ENCODE measurements at regions not wholly inside any gene's neighbourhood (a gene's known extent, or its start where the extent isn't known, plus 50 kb on each side); places are given as distances from the start of the nearest gene placed in this dataset.
"Not testable (repeated sequence)": the region's sequence is repeated elsewhere in the genome, so short reads cannot be mapped to it uniquely, and the experiment has no call there.

- DNase-seq (ENCODE audit: low read depth): not testable (repeated sequence)
These were observed 526.9 kb downstream of the TTLL7 start for GRCh38 chr1:83472066-83472465.

GRCh38 chr1:83471272-83471671 lies 527.7 kb downstream of the TTLL7 start:
- not testable (repeated sequence) for DNase-seq (ENCODE audit: low read depth)

GRCh38 chr1:83468336-83468735 lies 530.6 kb downstream of the TTLL7 start:
- not testable (repeated sequence) for DNase-seq (ENCODE audit: low read depth)

- DNase-seq (ENCODE audit: low read depth): not testable (repeated sequence)
These were observed 541.1 kb downstream of the TTLL7 start for GRCh38 chr1:83457735-83458248.

GRCh38 chr1:83457281-83457680 lies 541.7 kb downstream of the TTLL7 start:
- not testable (repeated sequence) for DNase-seq (ENCODE audit: low read depth)

GRCh38 chr1:83455753-83456152 lies 543.2 kb downstream of the TTLL7 start:
- not testable (repeated sequence) for DNase-seq (ENCODE audit: low read depth)

- not testable (repeated sequence) for DNase-seq (ENCODE audit: low read depth)
These were observed 553.1 kb downstream of the TTLL7 start for GRCh38 chr1:83445873-83446272.

- not testable (repeated sequence) for DNase-seq (ENCODE audit: low read depth)
These were observed 556.5 kb downstream of the TTLL7 start for GRCh38 chr1:83442412-83442811.

- not testable (repeated sequence) for DNase-seq (ENCODE audit: low read depth)
These were observed 558.3 kb downstream of the TTLL7 start for GRCh38 chr1:83440586-83440985.

- not testable (repeated sequence) for DNase-seq (ENCODE audit: low read depth)
These were observed 558.9 kb downstream of the TTLL7 start for GRCh38 chr1:83440021-83440420.

GRCh38 chr1:83438316-83438715 lies 560.6 kb downstream of the TTLL7 start:
- not testable (repeated sequence) for DNase-seq (ENCODE audit: low read depth)

- DNase-seq (ENCODE audit: low read depth): not testable (repeated sequence)
These were observed 563.6 kb downstream of the TTLL7 start for GRCh38 chr1:83435336-83435735.

- not testable (repeated sequence) for DNase-seq (ENCODE audit: low read depth)
These were observed 571.4 kb downstream of the TTLL7 start for GRCh38 chr1:83427566-83427965.

GRCh38 chr1:83423382-83423781 lies 575.5 kb downstream of the TTLL7 start:
- not testable (repeated sequence) for DNase-seq (ENCODE audit: low read depth)

GRCh38 chr1:83418558-83418957 lies 580.4 kb downstream of the TTLL7 start:
- DNase-seq (ENCODE audit: low read depth): no peak

- DNase-seq (ENCODE audit: low read depth): not testable (repeated sequence)
These were observed 585.2 kb downstream of the TTLL7 start for GRCh38 chr1:83413839-83414107.

- not testable (repeated sequence) for DNase-seq (ENCODE audit: low read depth)
These were observed 588.1 kb downstream of the TTLL7 start for GRCh38 chr1:83410746-83411413.

GRCh38 chr1:83406693-83407371 lies 592.1 kb downstream of the TTLL7 start:
- not testable (repeated sequence) for DNase-seq (ENCODE audit: low read depth)

- not testable (repeated sequence) for DNase-seq (ENCODE audit: low read depth)
These were observed 593.1 kb downstream of the TTLL7 start for GRCh38 chr1:83405789-83406188.

GRCh38 chr1:83403500-83403899 lies 595.4 kb downstream of the TTLL7 start:
- not testable (repeated sequence) for DNase-seq (ENCODE audit: low read depth)

- not testable (repeated sequence) for DNase-seq (ENCODE audit: low read depth)
These were observed 597.8 kb downstream of the TTLL7 start for GRCh38 chr1:83401146-83401545.

GRCh38 chr1:83400173-83400572 lies 598.8 kb downstream of the TTLL7 start:
- not testable (repeated sequence) for DNase-seq (ENCODE audit: low read depth)

GRCh38 chr1:83398125-83398524 lies 600.8 kb downstream of the TTLL7 start:
- DNase-seq (ENCODE audit: low read depth): not testable (repeated sequence)

Measured in ELR (cell line).